GM23248 (cell line): ENCODE measurements at regions not wholly inside any gene's neighbourhood (a gene's known extent, or its start where the extent isn't known, plus 50 kb on each side); places are given as distances from the start of the nearest gene placed in this dataset.
A peak's percentile ranks its signal among the peaks of the same experiment; 100 is the strongest.

ENCODE experiments used
- DNase-seq: peaks from one replicate; pipeline ENCODE4 v3.0.0-alpha.2; 2015
- H2AFZ ChIP-seq: fragments of 200-600 bp; sonication (generic); 2 replicates; pipeline ENCODE4 v1.6.1; 2016; ENCODE audit warnings: antibody characterized with exemption
- H3F3A ChIP-seq: fragments of 200-600 bp; sonication (generic); 2 replicates; pipeline ENCODE4 v1.6.1; 2016; ENCODE audit warnings: mild to moderate bottlenecking, antibody characterized with exemption, mixed run types; ENCODE audit not compliant: insufficient read depth
- H3K27ac ChIP-seq: fragments of 200-600 bp; sonication (generic); 2 replicates; pipeline ENCODE4 v1.5.1; 2016; ENCODE audit warnings: mild to moderate bottlenecking
- H3K27me3 ChIP-seq: fragments of 200-600 bp; sonication (generic); replicated peaks from 2 replicates; pipeline ENCODE4 v1.6.1; 2016; ENCODE audit warnings: mild to moderate bottlenecking; ENCODE audit not compliant: insufficient read depth
- H3K36me3 ChIP-seq: fragments of 200-600 bp; sonication (generic); 2 replicates; pipeline ENCODE4 v1.6.1; 2016; ENCODE audit warnings: low read depth, mild to moderate bottlenecking
- H3K4me1 ChIP-seq: fragments of 200-600 bp; sonication (generic); 2 replicates; pipeline ENCODE4 v1.6.1; 2016; ENCODE audit warnings: mild to moderate bottlenecking; ENCODE audit not compliant: insufficient read depth
- H3K4me2 ChIP-seq: fragments of 200-600 bp; sonication (generic); one replicate; pipeline ENCODE4 v1.6.1; 2016; ENCODE audit warnings: mild to moderate bottlenecking; ENCODE audit not compliant: unreplicated experiment
- H3K4me3 ChIP-seq: fragments of 200-600 bp; sonication (generic); 2 replicates; pipeline ENCODE4 v1.5.1; 2016; ENCODE audit warnings: mild to moderate bottlenecking
- H3K79me2 ChIP-seq: fragments of 200-600 bp; sonication (generic); 2 replicates; pipeline ENCODE4 v1.6.1; 2016; ENCODE audit warnings: mild to moderate bottlenecking; ENCODE audit not compliant: insufficient read depth
- H3K9ac ChIP-seq: fragments of 200-600 bp; sonication (generic); 2 replicates; pipeline ENCODE4 v1.6.1; 2016; ENCODE audit warnings: mild to moderate bottlenecking
- H3K9me2 ChIP-seq: fragments of 200-600 bp; sonication (generic); 2 replicates; pipeline ENCODE4 v1.6.1; 2016; ENCODE audit warnings: mixed run types, mild to moderate bottlenecking, moderate library complexity; ENCODE audit not compliant: insufficient read depth
- H3K9me3 ChIP-seq: fragments of 200-600 bp; sonication (generic); one replicate; pipeline ENCODE4 v1.6.1; 2017; ENCODE audit warnings: low read depth
- H4K20me1 ChIP-seq: fragments of 200-600 bp; sonication (generic); 2 replicates; pipeline ENCODE4 v1.6.0; 2016; ENCODE audit not compliant: insufficient read depth
- EZH2 ChIP-seq: fragments of 200-600 bp; sonication (generic); IDR thresholded peaks from 2 replicates; pipeline ENCODE4 v1.6.1; 2018; ENCODE audit warnings: antibody characterized with exemption, mild to moderate bottlenecking; ENCODE audit not compliant: insufficient read depth, poor library complexity, severe bottlenecking
- EZH2phosphoT487 ChIP-seq: fragments of 200-600 bp; sonication (generic); IDR thresholded peaks from 2 replicates; pipeline ENCODE4 v1.6.1; 2018; ENCODE audit warnings: antibody characterized with exemption, moderate library complexity, mild to moderate bottlenecking, low read depth; ENCODE audit not compliant: insufficient read depth
- WGBS, 2 experiments: methylation state at CpG; one replicate each; pipeline ENCODE4 v1.1.6; 2015 to 2017; ENCODE audit warnings: low lambda C conversion rate in 2 of 2, low coverage in 1 of 2; ENCODE audit errors: missing lambda C conversion rate in 2 of 2; 5-methylcytosine and 5-hydroxymethylcytosine counted together
- in situ Hi-C: fragments of 300-500 bp; cut with MboI; formaldehyde crosslinking; loops from 2 replicates; pipeline ENCODE4 v1.15.0; 2020

DNA sequence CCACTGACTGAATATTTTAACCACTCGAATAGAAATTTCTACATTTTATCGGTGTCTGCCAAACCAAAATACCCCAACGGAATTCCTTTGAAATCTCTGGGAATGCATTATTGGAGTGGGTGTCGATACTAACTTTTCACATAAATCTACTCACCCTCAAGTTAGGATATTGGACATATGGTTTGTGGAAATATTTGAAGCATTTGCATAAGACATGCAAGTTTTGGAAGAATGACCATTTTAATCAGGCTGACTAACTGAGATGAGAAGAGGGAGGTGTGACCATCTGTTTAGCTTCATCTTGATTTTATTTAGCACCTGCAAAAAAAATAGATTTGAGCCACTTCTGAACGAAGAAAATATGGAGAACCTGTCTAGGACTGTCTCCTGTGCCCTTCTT, 61.2 kb downstream of the KLF6 start:
- peak; percentile 23 for DNase-seq
- no peaks in the 10 kb centered on the region for H3K9me2 ChIP-seq
- peaks cover 14% of the 10 kb centered on the region; the same call in 1 of the 2 replicates for H3F3A ChIP-seq
- no peaks in the 10 kb centered on the region for H3K9me3 ChIP-seq
- H3K4me1 ChIP-seq = peaks cover 13% of the 10 kb centered on the region
- H3K4me2 ChIP-seq = peak overlapping the region; percentile 4
- TF ChIP-seq EZH2 = no peak
- no peak for TF ChIP-seq EZH2phosphoT487
- H3K36me3 ChIP-seq = no peaks in the 10 kb centered on the region
- 23 to 24% methylated on average over 5 of the region's 5 CpGs for WGBS, 2 experiments
- no peaks in the 10 kb centered on the region for H3K79me2 ChIP-seq
- H3K27ac ChIP-seq = no peak overlapping the region
- in situ Hi-C loops = no loop called here
- no peaks in the 10 kb centered on the region for H3K27me3 ChIP-seq
- no peak overlapping the region for H3K9ac ChIP-seq
- H2AFZ ChIP-seq = no peak overlapping the region
- no peak overlapping the region for H3K4me3 ChIP-seq
- H4K20me1 ChIP-seq = no peaks in the 10 kb centered on the region

DNA sequence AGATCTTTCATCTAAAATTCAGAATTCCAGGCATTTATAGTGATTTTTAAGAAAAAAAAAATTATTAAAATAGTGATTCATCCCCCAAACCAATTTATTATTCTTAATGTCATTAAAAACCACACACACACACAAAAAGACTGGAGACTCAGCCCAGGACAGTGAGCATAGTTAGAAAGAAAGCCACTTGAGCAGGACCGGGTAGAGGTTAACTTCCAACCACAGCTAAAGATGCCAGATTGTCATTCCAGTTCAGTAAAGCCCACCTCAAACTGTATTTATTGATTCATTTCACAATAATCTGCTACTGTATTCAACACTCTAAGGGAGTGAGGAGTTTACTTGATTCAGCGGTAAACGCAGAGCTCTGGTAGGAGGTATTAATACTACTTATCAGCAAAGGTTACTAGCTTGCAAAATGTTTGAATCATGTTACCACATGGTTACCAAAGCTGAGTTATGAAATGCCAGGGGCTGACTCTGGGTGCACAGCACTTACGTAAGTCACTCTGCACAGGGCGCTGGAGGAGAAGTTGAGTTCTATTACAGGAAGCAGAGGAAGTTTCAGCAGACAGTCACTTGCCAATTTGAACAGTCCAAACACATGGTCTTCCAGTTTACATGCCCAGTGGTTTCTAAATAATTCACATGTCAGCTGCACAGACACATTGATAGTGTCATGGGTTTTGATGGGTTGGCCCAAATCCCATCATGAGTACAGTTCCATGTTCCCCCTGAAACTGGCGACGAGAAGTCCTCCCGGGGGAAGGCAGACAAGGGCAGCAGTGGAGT, 64.6 kb downstream of the KLF6 start:
- peaks cover 14% of the 10 kb centered on the region; the same call in 1 of the 2 replicates for H3F3A ChIP-seq
- no peaks in the 10 kb centered on the region for H3K79me2 ChIP-seq
- H3K4me3 ChIP-seq = no peak overlapping the region
- no peaks in the 10 kb centered on the region for H3K27me3 ChIP-seq
- no peaks in the 10 kb centered on the region for H3K9me2 ChIP-seq
- no peaks in the 10 kb centered on the region for H3K36me3 ChIP-seq
- 25 to 37% methylated on average over 8 of the region's 8 CpGs for WGBS, 2 experiments
- H3K9me3 ChIP-seq = no peaks in the 10 kb centered on the region
- peaks cover 13% of the 10 kb centered on the region for H3K4me1 ChIP-seq
- H3K4me2 ChIP-seq = peak overlapping the region; percentile 67
- H3K27ac ChIP-seq = peak overlapping the region; percentile 45
- in situ Hi-C loops = no loop called here
- peak; percentile 94 for DNase-seq
- TF ChIP-seq EZH2phosphoT487 = no peak
- no peak for TF ChIP-seq EZH2
- no peaks in the 10 kb centered on the region for H4K20me1 ChIP-seq
- peak overlapping the region; percentile 43 for H2AFZ ChIP-seq
- peak overlapping the region; percentile 34; the same call in 1 of the 2 replicates for H3K9ac ChIP-seq

- H2AFZ ChIP-seq = no peak overlapping the region
These were observed 65.8 kb downstream of the KLF6 start for GRCh38 chr10:3719024-3719843.

GRCh38 chr10:3716093-3716492, 68.9 kb downstream of the KLF6 start:
- Histone ChIP-seq H3K79me2 (no peaks in the 10 kb centered on the region), H3K27me3 (no peaks in the 10 kb centered on the region), H3K4me2 (no peak overlapping the region), H2AFZ (no peak overlapping the region), H3K9ac (no peak overlapping the region), H3F3A (peaks cover 4% of the 10 kb centered on the region; the same call in 1 of the 2 replicates), H3K9me3 (no peaks in the 10 kb centered on the region), H3K4me1 (peaks cover 8% of the 10 kb centered on the region), H3K9me2 (no peaks in the 10 kb centered on the region), H3K27ac (no peak overlapping the region), H3K4me3 (no peak overlapping the region), H4K20me1 (no peaks in the 10 kb centered on the region), H3K36me3 (no peaks in the 10 kb centered on the region)
- in situ Hi-C loops = no loop called here
- DNase-seq = no peak
- 86 to 95% methylated on average over 9 of the region's 9 CpGs for WGBS, 2 experiments
- TF ChIP-seq EZH2 (no peak), EZH2phosphoT487 (no peak)

More at GRCh38 chr10:3719024-3719843, 65.8 kb downstream of the KLF6 start:
- H3K9me3 ChIP-seq = no peaks in the 10 kb centered on the region
- no peak overlapping the region for H3K4me3 ChIP-seq
- no peak for DNase-seq
- WGBS, 2 experiments = 84 to 87% methylated on average over 17 of the region's 17 CpGs
- in situ Hi-C loops = no loop called here
- no peak overlapping the region for H3K27ac ChIP-seq
- peaks cover 13% of the 10 kb centered on the region for H3K4me1 ChIP-seq
- no peaks in the 10 kb centered on the region for H3K79me2 ChIP-seq
- H3K27me3 ChIP-seq = no peaks in the 10 kb centered on the region
- H3K9me2 ChIP-seq = no peaks in the 10 kb centered on the region
- peaks cover 14% of the 10 kb centered on the region; the same call in 1 of the 2 replicates for H3F3A ChIP-seq
- H4K20me1 ChIP-seq = no peaks in the 10 kb centered on the region
- no peaks in the 10 kb centered on the region for H3K36me3 ChIP-seq
- H3K9ac ChIP-seq = no peak overlapping the region
- TF ChIP-seq EZH2 = no peak
- H3K4me2 ChIP-seq = no peak overlapping the region
